ENCODE measurements at regions not wholly inside any gene's neighbourhood (a gene's known extent, or its start where the extent isn't known, plus 50 kb on each side); places are given as distances from the start of the nearest gene placed in this dataset.

DNA sequence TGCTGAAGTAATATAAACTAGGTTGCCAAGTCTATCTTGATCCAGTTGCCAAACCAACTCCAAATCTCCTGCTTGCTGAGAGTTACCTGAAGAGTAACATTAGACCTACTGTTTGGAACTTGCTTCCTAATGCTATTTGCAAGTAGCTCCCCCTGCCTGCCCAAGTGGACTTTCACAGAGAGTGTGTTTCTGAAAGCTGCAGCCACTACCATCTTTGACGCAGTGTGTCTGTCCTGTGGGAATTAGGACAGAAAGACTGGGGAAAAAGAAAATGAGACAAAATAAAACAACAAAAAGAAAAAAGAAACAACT is 195.0 kb upstream of the HS3ST1 start:
- TF ChIP-seq, protein P1, sequence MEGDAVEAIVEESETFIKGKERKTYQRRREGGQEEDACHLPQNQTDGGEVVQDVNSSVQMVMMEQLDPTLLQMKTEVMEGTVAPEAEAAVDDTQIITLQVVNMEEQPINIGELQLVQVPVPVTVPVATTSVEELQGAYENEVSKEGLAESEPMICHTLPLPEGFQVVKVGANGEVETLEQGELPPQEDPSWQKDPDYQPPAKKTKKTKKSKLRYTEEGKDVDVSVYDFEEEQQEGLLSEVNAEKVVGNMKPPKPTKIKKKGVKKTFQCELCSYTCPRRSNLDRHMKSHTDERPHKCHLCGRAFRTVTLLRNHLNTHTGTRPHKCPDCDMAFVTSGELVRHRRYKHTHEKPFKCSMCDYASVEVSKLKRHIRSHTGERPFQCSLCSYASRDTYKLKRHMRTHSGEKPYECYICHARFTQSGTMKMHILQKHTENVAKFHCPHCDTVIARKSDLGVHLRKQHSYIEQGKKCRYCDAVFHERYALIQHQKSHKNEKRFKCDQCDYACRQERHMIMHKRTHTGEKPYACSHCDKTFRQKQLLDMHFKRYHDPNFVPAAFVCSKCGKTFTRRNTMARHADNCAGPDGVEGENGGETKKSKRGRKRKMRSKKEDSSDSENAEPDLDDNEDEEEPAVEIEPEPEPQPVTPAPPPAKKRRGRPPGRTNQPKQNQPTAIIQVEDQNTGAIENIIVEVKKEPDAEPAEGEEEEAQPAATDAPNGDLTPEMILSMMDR (conservative IDR thresholded peaks at IDR 0.05 in 1 of 2, IDR thresholded peaks at IDR 0.05 in 1 of 2; ENCODE audit: extremely low read depth in 1 of 2, insufficient read depth in 1 of 2, low read depth in 1 of 2, low read length in 2 of 2), result peak in 1 of 2 donors; percentile 72
- TF ChIP-seq EZH2 (IDR thresholded peaks at IDR 0.05; ENCODE audit: borderline replicate concordance, low read length), result no peak
